Erythroblast (primary cell): ENCODE measurements at regions not wholly inside any gene's neighbourhood (a gene's known extent, or its start where the extent isn't known, plus 50 kb on each side); places are given as distances from the start of the nearest gene placed in this dataset.

Experiments
- GATA1 ChIP-seq: IDR thresholded peaks from 2 replicates; pipeline ENCODE4 v1.6.1; 2011; ENCODE audit warnings: low read depth, mild to moderate bottlenecking, control low read depth, low read length, moderate library complexity
- POLR2A ChIP-seq: IDR thresholded peaks from 2 replicates; pipeline ENCODE4 v1.6.1; 2011; ENCODE audit warnings: mild to moderate bottlenecking, low read length

GRCh38 chr21:24147674-24148073 is 1459.6 kb downstream of the MRPL39 start:
- TF ChIP-seq POLR2A, result no peak
- no peak for TF ChIP-seq GATA1
